Vagina (tissue), 2 donors: ENCODE measurements at regions not wholly inside any gene's neighbourhood (a gene's known extent, or its start where the extent isn't known, plus 50 kb on each side); places are given as distances from the start of the nearest gene placed in this dataset.

Experiments used
- DNase-seq, 2 donors: peaks; one replicate each; pipeline ENCODE4 v3.0.0-alpha.2; 2017; ENCODE audit errors: extremely low spot score in 2 of 2
- H3K27ac ChIP-seq: fragments of 200-600 bp; sonication (generic); one replicate; pipeline ENCODE4 v1.5.1; 2019
- H3K27me3 ChIP-seq: fragments of 200-600 bp; sonication (generic); one replicate; pipeline ENCODE4 v1.5.1; 2019
- H3K36me3 ChIP-seq, 2 donors: fragments of 200-600 bp; sonication (generic); one replicate each; pipeline ENCODE4 v1.5.1; 2017 to 2019
- H3K4me1 ChIP-seq: fragments of 200-600 bp; sonication (generic); one replicate; pipeline ENCODE4 v1.5.1; 2019
- H3K4me3 ChIP-seq, 2 donors: fragments of 200-600 bp; sonication (generic); 1 replicate in 1 of 2; 2 replicates in 1 of 2; pipeline ENCODE4 v1.5.1; 2016 to 2019
- H3K9me3 ChIP-seq: fragments of 200-600 bp; sonication (generic); one replicate; pipeline ENCODE4 v1.5.1; 2019
- CTCF ChIP-seq, 3 experiments: fragments of 450-650 bp in 2 of 3; fragments of 200-600 bp in 1 of 3; sonication (generic) in 1 of 3; IDR thresholded peaks; one replicate each; pipeline ENCODE4 v1.5.1; 2017 to 2019; ENCODE audit warnings: antibody characterized with exemption in 3 of 3, mild to moderate bottlenecking in 2 of 3, moderate library complexity in 2 of 3
- POLR2A ChIP-seq, 2 donors: fragments of 450-650 bp; IDR thresholded peaks; one replicate each; pipeline ENCODE4 v1.6.1; 2017; ENCODE audit warnings: antibody characterized with exemption in 2 of 2, mild to moderate bottlenecking in 2 of 2, moderate library complexity in 2 of 2
- POLR2AphosphoS5 ChIP-seq, 2 donors: sonication (generic); formaldehyde crosslinking; IDR thresholded peaks; one replicate each; pipeline ENCODE4 v1.9.0; 2017; ENCODE audit warnings: antibody characterized with exemption in 2 of 2, mild to moderate bottlenecking in 2 of 2, low read depth in 1 of 2; ENCODE audit not compliant: insufficient read depth in 1 of 2
- intact Hi-C: fragments of 100-400 bp; cut with DNase I; formaldehyde crosslinking; loops from one replicate; pipeline ENCODE4 v1.15.1; 2023

- Histone ChIP-seq H3K4me1 (no peaks in the 10 kb centered on the region), H3K36me3 (no peaks in the 10 kb centered on the region), H3K9me3 (no peaks in the 10 kb centered on the region), H3K27ac (no peak overlapping the region), H3K4me3 (no peak overlapping the region), H3K27me3 (no peaks in the 10 kb centered on the region)
- intact Hi-C loops: no loop called here
- TF ChIP-seq POLR2A (IDR thresholded peaks at IDR 0.05) (no peak), POLR2AphosphoS5 (IDR thresholded peaks at IDR 0.05; ENCODE audit: insufficient read depth in 1 of 2, low read depth in 1 of 2) (no peak), CTCF (IDR thresholded peaks at IDR 0.05) (no peak)
- DNase-seq: no peak
Observed at GRCh38 chr2:129656081-129656598, 323.3 kb upstream of the RAB6C start.

- intact Hi-C loops: no loop called here
- Histone ChIP-seq H3K27ac (no peak overlapping the region), H3K4me3 (no peak overlapping the region), H3K36me3 (no peaks in the 10 kb centered on the region), H3K4me1 (no peaks in the 10 kb centered on the region), H3K9me3 (no peaks in the 10 kb centered on the region), H3K27me3 (no peaks in the 10 kb centered on the region)
- TF ChIP-seq POLR2A (IDR thresholded peaks at IDR 0.05) (no peak), CTCF (IDR thresholded peaks at IDR 0.05) (no peak), POLR2AphosphoS5 (IDR thresholded peaks at IDR 0.05; ENCODE audit: insufficient read depth in 1 of 2, low read depth in 1 of 2) (no peak)
- DNase-seq: no peak
Observed at GRCh38 chr2:129658430-129658829, 321.0 kb upstream of the RAB6C start.

- no peak for DNase-seq
- H3K4me3 ChIP-seq: no peak overlapping the region
- H3K9me3 ChIP-seq: no peaks in the 10 kb centered on the region
- TF ChIP-seq POLR2A (IDR thresholded peaks at IDR 0.05) (no peak), POLR2AphosphoS5 (IDR thresholded peaks at IDR 0.05; ENCODE audit: insufficient read depth in 1 of 2, low read depth in 1 of 2) (no peak), CTCF (IDR thresholded peaks at IDR 0.05) (no peak)
- intact Hi-C loops: no loop called here
- H3K27ac ChIP-seq: no peak overlapping the region
- H3K36me3 ChIP-seq: no peaks in the 10 kb centered on the region
- no peaks in the 10 kb centered on the region for H3K4me1 ChIP-seq
- H3K27me3 ChIP-seq: no peaks in the 10 kb centered on the region
Observed at GRCh38 chr2:129661935-129662334, 317.5 kb upstream of the RAB6C start.

- no peak overlapping the region for H3K4me3 ChIP-seq
- DNase-seq: no peak
- no peaks in the 10 kb centered on the region for H3K4me1 ChIP-seq
- no peak overlapping the region for H3K27ac ChIP-seq
- H3K36me3 ChIP-seq: no peaks in the 10 kb centered on the region
- no peaks in the 10 kb centered on the region for H3K9me3 ChIP-seq
- TF ChIP-seq CTCF (IDR thresholded peaks at IDR 0.05) (no peak), POLR2A (IDR thresholded peaks at IDR 0.05) (no peak), POLR2AphosphoS5 (IDR thresholded peaks at IDR 0.05; ENCODE audit: insufficient read depth in 1 of 2, low read depth in 1 of 2) (no peak)
- H3K27me3 ChIP-seq: no peaks in the 10 kb centered on the region
- intact Hi-C loops: no loop called here
Observed at GRCh38 chr2:129667577-129667976, 311.9 kb upstream of the RAB6C start.

- Histone ChIP-seq H3K4me3 (no peak overlapping the region), H3K36me3 (no peaks in the 10 kb centered on the region), H3K4me1 (no peaks in the 10 kb centered on the region), H3K9me3 (no peaks in the 10 kb centered on the region), H3K27ac (no peak overlapping the region), H3K27me3 (no peaks in the 10 kb centered on the region)
- intact Hi-C loops: no loop called here
- no peak for DNase-seq
- TF ChIP-seq CTCF (IDR thresholded peaks at IDR 0.05) (no peak), POLR2AphosphoS5 (IDR thresholded peaks at IDR 0.05; ENCODE audit: insufficient read depth in 1 of 2, low read depth in 1 of 2) (no peak), POLR2A (IDR thresholded peaks at IDR 0.05) (no peak)
Observed at GRCh38 chr2:129672521-129672920, 306.9 kb upstream of the RAB6C start.
